Right lobe of liver (tissue), 4 donors: ENCODE measurements at regions not wholly inside any gene's neighbourhood (a gene's known extent, or its start where the extent isn't known, plus 50 kb on each side); places are given as distances from the start of the nearest gene placed in this dataset.

ENCODE experiments used
- CTCF ChIP-seq, 4 donors: fragments of 200-600 bp in 3 of 4; fragments of 450-650 bp in 1 of 4; IDR thresholded peaks; one replicate each; pipeline versions ENCODE4 v1.5.1 to v1.8.0; 2016 to 2022; ENCODE audit warnings: antibody characterized with exemption in 4 of 4, mild to moderate bottlenecking in 2 of 4
- POLR2A ChIP-seq: fragments of 450-650 bp; IDR thresholded peaks from one replicate; pipeline ENCODE4 v1.6.1; 2017; ENCODE audit warnings: antibody characterized with exemption, mild to moderate bottlenecking
- donor health status: DM: no; HTN: no; CAD: no.
- donor health status: DM: no; HTN: no; CAD: no.
- donor health status: DM: no; HTN: yes; CAD: no.

GRCh38 chr6:55011034-55011433, 163.3 kb upstream of the HCRTR2 start:
- no peak for TF ChIP-seq CTCF (IDR thresholded peaks at IDR 0.05)
- TF ChIP-seq POLR2A: no peak
